Fibroblast of gingiva (primary cell): ENCODE measurements at regions not wholly inside any gene's neighbourhood (a gene's known extent, or its start where the extent isn't known, plus 50 kb on each side); places are given as distances from the start of the nearest gene placed in this dataset.

Experiments
- DNase-seq: peaks from one replicate; pipeline ENCODE4 v3.0.0-alpha.2; 2011; ENCODE audit warnings: low read depth

DNA sequence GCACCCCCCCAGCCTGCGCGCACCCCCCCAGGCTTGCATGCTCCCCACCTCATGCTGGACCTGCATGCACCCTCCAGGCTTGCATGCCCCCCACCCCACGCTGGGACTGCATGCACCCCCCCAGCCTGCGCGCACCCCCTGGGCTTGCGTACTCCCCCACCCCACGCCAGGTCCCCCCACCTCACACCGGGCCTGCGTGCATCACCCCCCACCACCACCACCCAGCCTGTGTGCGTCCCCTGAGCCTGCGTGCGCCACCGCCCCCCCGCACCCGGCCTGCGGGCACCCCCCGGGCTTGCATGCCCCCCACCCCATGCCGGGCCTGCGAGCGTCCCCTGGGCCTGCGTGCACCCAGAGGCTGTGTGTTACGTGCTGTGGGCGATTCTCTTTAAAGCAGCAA lies 61.0 kb upstream of the SLCO4A1 start:
- DNase-seq, result no peak

DNA sequence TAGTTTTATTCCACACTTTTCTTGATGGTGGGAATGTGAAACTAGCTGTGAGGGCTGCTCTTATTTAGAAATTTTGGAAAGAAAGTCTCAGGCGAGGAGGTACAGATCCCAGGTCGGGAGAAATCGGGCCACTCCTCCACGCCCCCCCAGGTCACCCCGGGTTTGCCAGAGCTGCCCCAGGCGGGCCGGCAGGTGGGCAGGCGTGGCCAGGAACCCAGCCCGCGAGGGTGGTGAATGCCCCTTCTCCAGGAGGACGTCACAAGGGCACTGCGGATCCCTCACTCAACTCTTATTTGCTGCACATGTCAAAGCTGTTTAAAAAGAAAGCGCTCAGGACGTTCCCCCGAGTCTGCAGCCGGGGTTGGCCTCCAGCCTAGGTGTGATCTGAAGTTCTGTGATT lies 60.5 kb upstream of the SLCO4A1 start:
- no peak for DNase-seq

- DNase-seq, result peak; percentile 32
Observed at GRCh38 chr20:62583424-62583920, 58.8 kb upstream of the SLCO4A1 start.

GRCh38 chr20:62584671-62585460 lies 57.4 kb upstream of the SLCO4A1 start:
- DNase-seq, result no peak

DNA sequence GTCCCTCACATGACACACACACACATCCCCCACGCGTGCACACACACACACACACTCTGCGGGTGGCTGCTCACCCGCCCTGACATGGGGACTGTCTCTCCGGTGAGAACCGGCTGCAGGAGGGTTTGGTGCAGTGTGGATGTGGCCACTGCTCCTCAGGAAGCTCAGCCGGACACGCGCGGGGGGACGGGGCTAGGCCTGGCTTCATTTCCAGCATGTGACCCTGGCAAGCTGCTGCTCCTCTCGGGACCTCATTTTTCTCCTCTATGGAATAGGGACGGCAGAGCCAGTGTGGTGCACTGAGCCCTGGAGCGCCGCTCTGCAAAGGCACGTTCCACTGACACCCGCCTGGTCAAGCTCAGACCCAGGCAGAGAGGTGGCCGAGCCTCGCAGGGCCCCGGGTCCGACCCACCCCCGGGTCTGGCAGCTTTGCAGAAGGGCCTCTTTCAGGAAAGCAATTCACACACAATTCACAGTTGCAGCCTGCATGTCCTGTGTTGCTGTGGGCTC lies 56.8 kb upstream of the SLCO4A1 start:
- DNase-seq, result no peak

DNA sequence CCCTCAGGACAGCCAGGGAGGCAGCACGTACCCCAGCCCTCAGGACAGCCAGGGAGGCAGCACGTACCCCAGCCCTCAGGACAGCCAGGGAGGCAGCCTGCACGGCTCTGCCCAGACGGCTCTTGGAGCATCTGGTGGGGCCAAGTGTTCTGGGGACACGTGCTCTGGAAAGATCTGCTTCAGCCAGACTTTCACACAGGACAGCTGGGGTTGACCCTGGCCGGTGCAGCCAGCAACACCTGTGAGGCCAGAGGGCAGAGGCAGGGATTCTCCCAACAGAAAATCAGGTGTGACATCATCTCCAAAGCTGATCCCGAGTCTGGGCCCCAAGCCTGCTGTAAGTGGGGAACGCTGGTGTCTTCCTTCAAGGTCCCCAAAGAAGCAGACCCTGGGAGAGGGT lies 55.5 kb upstream of the SLCO4A1 start:
- DNase-seq, result no peak

GRCh38 chr20:62587757-62588402 lies 54.4 kb upstream of the SLCO4A1 start:
- DNase-seq, result no peak

DNA sequence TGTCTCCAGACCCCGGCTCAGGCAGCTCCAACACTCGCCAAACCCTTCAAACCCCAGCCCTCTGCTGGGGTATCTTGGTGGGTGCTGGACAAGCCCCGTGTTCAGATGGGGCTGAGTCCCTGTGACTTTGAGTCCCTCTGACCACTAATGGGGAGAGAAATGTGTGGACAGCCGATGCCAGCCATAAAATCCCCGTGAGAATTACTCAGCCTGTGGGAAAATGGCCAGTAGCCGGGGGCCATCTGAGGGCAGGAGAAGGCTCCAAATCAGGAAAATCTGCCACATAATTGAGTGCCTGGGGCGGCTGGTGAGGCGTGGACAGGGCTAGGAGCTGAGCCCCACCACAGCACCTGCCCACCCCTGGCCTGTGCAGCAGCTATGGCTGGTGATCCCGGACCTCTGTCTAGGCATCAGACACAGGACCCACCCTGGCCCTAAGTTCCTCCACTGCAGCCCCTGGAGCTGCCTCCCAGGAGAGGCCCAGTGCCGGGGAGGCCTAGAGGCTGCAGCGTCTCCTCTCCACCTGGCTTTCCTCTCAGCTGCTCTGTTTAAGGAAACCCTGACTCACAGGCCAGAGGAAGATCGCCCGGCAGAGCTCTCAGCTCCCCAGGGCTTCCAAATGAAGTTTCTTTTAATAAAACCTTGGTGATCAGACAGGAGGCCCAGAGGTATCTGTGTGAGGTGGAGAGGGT lies 53.7 kb upstream of the SLCO4A1 start:
- no peak for DNase-seq

GRCh38 chr20:62589150-62589498 lies 53.2 kb upstream of the SLCO4A1 start:
- DNase-seq, result no peak

- no peak for DNase-seq
Observed at GRCh38 chr20:62589720-62590119, 52.6 kb upstream of the SLCO4A1 start.

DNA sequence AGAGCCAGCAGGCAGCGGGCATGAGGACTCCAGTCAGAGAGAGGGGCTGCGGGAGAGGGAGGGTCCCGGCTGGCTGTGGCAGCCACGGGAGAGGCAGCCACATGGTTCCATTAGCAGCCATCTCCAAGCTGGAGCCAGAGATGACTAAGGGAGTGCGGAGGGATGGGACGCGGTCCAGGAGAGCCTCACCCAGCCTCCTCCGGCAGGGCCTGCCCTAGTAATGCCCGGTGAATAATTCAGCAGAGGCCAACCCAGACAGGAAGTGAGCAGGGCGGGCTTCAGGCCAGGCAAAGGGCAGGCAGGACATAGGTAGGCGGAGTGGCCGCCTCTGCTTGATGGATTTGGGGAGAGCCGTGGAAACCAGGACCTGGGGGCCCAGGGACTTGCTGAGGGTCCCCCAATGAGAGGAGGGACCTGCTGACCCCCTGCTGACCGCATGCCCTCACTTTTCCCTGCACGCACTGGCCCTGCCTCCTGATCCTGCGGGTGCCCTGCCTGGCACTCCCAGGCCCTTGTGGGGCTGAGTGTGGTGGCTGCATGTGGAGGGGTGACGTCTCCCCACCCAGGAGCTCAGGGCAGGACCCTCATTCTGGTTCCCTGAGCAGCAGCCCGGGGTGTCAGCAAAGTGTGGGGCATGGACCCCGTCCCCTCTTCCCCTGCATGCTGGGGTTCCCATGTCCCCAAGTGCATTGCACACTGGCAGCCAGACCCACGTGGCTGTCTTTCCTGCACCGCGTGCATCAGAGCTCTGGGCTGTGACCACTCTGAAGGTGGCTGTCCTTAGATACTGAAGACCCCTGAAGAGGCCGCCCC lies 51.8 kb upstream of the SLCO4A1 start:
- DNase-seq, result peak; percentile 38

GRCh38 chr20:62591122-62591468 lies 51.2 kb upstream of the SLCO4A1 start:
- no peak for DNase-seq

DNA sequence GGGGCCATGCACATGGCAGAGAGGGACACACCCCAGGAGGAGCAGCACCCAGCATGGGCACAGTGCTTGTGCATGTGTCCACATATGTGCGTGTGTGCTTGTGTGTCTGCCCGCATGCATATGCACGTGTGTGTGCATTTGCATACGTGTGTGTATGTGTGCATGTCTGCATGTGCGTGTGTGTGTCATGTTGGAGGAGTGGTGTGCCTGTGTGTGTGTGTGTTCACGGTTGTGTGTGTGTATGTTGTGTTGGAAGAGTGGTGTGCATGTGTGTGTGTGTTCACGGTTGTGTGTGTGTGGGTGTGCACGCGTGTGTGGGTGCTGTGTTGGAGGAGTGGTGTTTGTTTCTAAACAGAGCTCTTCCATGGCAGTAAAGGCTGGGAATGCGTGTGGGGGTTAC lies 50.7 kb upstream of the SLCO4A1 start:
- no peak for DNase-seq
